ENCODE measurements at regions not wholly inside any gene's neighbourhood (a gene's known extent, or its start where the extent isn't known, plus 50 kb on each side); places are given as distances from the start of the nearest gene placed in this dataset.
"Not testable (repeated sequence)": the region's sequence is repeated elsewhere in the genome, so short reads cannot be mapped to it uniquely, and the experiment has no call there.

DNA sequence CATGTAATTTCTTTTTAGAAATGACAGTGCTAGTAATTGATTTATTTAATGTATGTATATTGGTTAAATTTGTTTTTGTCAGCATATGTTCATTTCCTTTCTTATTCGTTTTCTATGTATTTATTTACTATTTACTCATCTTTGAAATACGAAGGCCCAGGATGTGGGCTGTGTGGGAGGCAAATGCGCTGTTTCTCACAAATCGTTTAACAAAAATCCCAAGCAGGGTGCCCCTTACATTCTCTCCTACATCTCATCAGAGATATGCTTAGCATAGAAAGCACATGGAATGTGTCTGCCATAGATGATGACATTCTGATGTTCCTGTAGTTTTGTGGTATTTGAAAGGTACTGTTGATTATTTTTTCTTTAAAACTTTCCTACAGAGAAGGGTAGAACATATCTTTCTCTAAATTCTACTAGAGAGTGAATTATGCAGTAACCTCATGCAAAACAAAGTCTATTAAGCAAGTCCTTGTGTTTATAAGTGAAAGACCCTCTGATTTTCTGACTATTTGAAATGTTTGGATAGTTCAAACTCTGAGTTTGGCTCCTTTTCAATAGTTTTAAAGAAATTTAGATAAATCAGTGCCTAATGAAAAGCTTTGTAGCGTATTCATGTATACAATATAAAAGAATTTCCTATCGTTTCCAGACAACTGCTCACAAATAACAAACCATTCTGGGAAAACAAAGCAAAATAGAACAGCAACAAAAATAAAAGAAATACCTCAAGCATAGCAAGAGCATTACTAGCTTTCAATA, 111.1 kb upstream of the VGLL3 start:
- no peak for DNase-seq (ENCODE audit: low spot score)

DNA sequence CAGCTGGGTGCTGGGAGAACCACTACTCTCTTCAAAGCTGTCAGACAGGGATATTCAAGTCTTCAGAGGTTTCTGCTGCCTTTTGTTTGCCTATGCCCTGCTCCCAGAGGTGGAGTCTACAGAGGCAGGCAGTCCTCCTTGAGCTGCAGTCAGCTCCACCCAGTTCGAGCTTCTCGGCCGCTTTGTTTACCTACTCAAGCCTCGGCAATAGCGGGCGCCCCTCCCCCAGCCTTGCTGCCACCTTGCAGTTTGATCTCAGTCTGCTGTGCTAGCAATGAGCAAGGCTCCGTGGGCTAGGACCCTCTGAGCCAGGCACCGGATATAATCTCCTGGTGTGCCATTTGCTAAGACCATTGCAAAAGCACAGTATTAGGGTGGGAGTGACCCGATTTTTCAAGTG, 106.8 kb upstream of the VGLL3 start:
- not testable (repeated sequence) for DNase-seq (ENCODE audit: low spot score)

DNA sequence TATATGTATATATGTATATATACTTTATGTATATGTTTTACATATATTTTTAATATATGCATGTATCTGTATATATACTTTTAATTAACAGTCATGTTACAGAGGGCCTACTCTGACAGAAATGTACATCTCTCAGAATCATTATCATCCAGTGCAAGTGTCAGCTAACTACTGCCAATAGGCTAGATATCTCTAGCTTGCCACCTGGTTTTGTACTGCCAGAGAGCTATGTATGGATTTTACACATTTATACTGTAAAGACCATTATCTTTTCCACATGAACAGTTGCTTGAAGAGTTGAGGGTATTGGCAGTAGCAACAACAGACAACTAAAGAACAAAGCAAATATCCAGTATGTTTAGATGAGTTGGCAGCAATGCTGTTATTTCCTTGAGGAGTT, 99.7 kb upstream of the VGLL3 start:
- no peak for DNase-seq (ENCODE audit: low spot score)

DNA sequence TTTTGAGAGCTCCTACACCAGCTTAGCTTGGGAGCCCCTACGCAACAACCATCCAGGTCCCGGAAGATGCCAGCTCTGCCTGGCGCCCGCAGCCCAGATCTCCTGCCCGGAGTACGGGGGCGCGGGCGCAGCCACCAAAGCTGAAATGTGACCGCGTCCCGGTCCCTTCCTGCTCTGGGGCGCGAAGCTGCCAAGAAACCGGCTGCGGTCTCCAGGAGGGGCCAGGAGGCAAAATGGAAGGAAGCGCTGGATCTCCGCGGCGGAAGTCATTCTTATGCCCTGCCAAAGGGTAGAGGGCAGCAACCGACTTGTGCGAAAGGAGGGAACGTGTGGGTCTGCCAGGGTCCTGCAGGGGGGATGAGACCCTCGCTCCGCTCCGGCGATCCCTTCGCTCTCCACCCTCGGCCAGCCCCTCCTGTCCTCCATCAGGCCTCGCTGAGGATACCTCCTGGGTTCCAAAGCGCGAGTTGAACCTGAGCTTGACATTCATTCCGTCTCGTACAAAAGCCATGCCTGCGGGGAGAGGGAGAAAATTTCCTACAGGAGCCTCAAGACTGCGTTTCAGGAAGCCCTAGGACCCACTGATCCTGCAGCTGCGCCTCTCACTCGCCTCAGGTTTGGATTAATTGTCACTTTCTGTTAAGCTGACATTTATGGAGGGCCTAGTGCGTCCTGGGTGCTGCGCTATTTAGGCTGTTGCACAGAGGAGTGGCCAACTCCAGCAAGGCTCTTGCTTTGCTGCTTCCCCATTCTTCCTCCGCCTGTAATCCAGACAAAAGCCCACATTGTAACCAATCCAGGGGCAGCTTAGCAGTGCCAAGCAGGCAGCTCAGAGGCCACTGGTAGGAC, 98.3 kb upstream of the VGLL3 start:
- peak; percentile 72 for DNase-seq (ENCODE audit: low spot score)

DNA sequence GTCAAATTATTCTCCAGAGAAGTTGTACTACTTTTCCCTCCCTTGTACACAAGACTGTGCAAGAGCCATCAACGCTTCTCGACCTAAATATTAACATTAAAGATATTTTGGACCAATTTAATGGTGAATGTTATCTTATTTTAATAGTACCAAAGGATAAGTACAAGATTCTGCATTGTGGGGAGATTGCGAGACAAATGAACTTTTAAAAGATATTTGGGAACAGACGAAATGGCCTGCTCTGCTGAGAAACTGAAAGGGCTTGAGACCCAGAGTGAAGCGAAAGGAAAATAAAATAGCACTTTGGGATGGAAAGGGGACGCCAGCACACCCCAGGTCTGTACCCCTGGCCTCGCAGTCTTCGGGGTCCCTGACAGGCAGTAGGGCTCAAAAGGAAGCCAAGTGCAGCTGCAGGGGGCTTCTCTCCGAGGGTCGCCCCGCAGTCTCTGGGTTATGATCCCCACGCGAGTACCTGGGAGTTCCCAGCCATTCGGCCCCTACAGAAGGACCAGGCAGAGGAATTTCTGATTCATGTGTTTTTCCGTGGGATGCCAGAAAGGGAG, 97.6 kb upstream of the VGLL3 start:
- DNase-seq (ENCODE audit: low spot score) = no peak

DNA sequence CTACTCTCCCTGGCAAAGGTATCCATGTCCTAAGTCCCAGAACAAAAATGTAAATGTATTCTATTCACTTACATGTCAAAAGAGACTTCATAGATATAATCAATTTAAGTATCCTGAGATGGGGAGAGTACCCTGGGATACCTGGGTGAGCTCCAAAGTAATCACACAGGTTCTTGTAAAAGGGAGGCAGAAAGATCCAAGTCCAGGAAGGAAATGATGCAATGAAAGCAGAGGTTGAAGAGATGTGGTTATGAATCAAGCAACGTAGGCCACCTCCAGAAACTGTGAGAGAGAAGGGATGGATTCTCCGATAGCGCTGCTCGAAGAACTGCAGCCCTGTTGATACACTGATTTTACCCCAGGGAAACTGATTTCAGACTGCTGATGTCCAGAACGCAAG, 93.9 kb upstream of the VGLL3 start:
- no peak for DNase-seq (ENCODE audit: low spot score)

DNA sequence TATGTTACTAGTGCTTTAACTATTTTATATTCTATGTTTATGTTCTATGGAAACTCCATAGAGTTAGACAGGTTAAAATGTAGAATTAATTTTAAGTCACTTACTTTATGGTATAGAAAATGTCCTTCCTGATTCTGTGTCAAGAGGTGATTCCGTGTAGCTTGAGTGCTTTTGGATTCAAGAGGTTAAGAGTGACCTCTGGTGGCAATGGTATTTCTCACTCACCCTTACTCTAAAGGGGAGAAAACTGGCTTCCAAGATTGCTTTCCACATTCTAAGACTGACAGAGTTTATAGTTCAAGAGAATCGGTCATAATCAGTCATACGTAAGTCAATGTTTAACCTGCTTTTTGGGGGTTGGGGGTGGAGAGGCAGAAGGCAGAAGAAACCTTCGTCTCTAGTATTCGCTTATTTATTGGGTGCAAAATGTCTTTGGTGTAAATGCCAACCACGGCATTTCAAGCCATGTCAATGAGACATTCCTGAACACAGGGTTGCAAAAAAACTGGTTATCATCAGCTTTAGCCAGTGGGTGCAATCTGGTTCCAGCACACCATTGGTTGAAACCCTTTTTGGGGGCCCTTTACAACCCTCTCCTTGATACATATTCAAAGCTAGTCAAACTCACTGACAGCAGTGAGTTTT, 92.0 kb upstream of the VGLL3 start:
- DNase-seq (ENCODE audit: low spot score) = peak; percentile 49

DNA sequence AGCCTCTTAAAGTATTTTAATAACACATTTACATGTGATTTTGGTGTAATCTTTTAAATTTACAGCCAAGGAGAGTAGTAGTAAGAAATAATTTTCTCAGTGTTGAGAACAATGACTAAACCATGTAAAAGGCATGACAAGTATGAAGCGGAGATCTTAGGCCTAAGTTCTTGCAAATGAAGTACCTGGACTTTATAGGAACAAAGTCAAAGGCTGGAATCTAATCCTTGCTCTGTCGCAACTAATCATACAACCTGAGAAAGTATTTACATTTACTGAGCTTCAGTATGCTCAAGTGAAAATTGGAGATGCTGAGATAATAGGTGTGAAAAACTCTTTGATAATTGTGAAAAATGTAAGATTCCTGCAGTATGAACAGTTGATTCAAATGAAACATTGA, 86.4 kb upstream of the VGLL3 start:
- DNase-seq (ENCODE audit: low spot score) = no peak

DNA sequence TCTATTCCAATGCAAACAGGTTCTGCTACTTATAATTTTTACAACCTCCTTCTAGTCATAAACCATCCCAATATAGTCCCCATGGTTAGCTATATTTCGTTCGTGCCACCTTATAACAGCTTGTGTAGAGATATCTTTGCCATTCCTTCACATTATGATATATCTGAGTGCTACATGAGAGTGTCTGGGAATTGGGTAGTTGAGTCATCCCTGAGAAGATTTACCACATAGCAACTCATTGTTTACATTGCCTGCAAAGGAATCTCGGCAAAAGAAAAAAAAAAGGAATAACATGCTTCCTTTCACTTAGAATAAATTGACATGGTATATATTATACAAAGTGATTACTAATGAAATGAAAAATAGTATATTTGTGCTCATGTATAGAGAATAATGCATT, 86.0 kb upstream of the VGLL3 start:
- no peak for DNase-seq (ENCODE audit: low spot score)

DNA sequence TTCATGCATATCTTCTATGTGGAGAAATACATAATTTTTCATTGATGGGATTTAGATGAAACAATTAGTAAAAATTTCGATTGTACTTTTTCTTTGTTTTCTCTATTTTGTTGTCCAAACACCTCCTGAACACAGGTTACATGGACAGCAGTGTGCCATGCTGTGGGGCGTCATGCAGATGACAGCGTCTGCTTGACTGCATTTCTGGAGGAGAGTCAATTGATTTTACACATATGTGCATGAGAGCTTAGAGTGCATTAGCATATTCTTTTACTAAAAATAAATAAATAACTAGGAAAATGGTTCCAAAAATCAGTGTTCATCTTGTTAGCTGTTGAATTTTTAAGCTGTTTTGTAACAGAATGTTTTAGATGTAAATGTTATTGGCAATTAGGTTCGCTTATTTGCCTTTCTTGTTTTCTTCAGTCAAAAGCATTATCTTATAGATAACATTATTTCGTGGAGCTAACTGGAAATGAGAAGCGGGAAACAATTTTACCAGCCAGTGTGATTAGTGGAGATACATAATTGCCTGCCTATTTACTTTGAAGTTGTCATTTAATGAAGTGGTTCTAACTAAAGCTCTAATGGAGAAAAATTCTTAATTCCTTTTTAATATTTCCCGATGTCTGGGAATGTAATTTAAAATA, 82.7 kb upstream of the VGLL3 start:
- DNase-seq (ENCODE audit: low spot score) = no peak

DNA sequence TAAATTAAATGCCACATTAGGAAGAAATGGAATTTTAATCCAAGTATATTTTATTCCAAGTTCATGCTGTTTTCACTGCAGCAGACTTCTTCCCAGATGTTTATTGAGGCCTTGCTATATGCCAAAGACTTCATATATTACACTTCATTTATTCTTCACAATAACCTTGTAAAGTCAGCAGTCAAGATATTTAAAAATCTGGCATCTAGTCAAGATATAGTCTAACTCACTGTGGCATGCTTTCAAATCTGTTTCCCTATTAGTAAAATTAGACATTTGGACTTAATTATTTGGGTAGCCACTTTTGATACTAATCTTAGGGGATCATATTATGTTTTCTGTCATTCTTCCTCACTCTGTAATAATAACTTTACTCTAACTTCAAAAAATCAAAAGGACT, 81.5 kb upstream of the VGLL3 start:
- no peak for DNase-seq (ENCODE audit: low spot score)

DNA sequence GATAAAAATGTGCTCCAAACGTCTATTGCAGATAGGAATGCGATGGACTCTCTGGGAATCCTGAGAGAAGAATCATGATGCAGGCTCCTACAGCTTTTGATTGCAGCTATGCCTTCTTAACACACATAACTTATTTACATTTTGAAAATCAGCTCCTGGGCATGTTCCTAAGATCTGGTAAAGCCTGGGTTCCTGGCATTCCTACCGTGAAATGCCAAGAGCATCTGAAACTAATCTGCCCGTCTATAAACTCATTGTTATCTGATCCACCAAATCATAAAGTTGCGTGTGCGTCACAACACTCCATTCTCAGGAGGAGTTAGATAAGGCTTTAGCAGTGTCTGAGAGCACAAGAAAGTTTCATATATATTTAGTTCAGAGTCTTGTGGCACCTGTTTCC, 79.0 kb upstream of the VGLL3 start:
- no peak for DNase-seq (ENCODE audit: low spot score)

DNA sequence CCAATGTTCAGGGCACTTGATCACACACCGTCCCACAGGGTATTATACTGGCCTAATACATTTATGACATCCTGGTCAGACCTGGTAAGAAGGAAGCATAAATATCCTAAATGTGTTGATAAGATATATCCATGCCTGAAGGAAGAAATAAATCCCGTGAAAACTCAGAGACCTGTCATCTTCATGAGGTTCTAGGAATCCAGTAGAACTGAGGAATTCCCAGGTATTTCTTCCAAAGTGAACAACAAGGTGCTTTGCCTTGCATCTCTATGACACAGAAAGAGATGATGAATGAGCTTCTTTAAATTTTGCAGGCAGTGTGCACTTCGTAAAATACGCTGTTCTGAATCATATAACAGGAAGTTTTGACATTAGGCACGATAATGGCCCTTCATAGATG, 78.1 kb upstream of the VGLL3 start:
- no peak for DNase-seq (ENCODE audit: low spot score)

DNA sequence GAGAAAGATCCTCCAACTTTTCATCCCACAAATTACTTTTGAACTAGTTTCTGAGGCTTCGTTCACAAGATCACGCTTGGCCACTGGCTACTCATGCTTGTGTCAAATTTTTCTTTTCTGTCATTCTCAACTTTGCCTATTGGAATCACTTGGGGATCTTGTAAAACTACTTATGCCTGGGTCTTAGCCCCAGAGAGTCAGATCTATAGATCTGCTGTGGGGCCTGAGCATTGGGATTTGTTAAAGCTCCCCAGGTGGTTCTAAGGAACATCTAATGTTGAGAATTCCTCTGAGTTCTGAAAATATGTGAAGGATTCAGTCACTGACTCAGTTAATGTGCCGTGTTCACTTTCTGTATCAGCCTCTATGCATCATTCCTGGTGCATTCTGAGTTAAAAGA, 71.7 kb upstream of the VGLL3 start:
- DNase-seq (ENCODE audit: low spot score) = no peak

DNA sequence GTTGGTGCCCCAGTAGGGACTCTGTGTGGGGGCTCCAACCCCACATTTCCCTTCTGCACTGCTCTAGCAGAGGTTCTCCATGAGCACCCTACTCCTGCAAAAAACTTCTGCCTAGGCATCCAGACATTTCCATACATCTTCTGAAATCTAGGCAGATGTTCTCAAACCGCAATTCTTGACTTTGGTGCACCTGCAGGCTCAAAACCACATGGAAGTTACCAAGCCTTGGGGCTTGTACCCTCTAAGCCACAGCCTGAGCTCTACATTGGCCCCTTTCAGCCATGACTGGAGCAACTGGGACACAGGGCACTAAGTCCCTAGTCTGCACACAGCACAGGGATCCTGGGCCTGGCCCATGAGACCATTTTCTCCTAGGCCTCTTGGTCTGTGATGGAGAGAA, 66.5 kb upstream of the VGLL3 start:
- DNase-seq (ENCODE audit: low spot score) = no peak

DNA sequence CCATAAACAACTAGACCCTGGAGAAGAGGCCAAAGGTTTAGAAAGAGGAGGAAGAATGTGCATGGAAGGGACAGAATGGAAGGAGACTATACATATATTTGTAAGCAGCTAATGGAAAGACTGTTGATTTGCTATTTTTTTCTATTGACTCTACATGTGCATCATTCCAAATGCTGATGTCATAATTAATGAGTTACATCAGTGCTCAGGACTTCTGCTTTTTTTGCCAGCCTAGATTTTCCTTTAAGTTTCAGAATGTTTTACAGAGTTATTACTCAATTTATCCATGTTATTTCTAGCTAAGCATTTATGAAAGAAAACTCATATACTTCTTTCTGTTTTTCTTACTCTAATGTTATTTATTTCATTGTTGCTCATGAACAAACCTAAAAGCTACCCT, 62.6 kb upstream of the VGLL3 start:
- DNase-seq (ENCODE audit: low spot score) = no peak

DNA sequence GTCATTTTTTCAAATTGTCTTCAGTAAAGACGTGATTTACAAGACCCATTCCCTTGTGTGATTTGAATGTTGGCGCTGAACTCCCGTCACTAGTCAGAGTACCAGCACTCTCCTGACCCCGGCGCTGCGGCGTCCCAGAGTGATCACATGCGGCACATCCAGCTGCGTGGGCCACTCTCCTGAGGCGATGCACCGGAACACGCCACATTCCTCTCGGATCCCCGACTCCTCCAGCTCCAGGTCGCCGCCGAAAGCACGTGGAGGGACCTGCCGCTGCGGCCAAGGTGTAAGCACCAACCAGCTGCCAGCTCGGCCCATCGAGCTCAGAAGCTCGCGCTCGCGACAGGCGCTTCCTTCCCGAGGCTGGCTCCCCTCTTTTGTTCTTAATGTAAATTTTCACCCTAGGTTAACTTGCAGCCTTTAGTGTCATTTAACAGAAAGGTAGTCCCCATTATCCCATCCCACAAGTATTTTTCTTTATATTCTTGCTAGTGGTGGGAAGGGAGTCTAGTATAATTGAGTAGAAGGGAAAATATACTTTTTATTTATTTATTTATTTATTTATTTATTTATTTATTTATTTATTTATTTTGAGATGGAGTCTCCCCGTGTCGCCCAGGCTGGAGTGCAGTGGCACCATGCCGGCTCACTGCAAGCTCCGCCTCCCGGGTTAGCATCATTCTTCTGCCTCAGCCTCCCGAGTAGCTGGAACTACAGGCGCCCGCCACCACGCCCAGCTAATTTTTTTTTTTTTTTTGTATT, 61.7 kb upstream of the VGLL3 start:
- no peak for DNase-seq (ENCODE audit: low spot score)

DNA sequence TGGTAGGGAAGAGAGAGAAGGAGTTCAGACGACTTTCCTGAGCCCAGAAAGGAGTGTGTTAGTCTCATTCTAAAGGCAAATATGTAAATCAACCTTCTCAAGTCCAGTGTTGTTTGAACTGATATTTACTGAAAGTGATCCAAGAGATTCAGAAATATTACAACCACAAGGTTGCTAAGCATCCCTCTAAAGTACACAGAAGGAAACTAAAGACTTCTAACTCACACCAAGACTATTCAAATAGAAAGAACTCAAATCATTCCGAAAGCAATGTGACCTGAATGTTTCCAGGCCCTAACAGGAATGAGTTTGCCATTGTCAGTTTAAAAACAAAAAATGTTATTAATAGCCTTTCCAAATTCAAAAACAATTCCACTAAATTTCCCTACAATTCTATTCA, 56.9 kb upstream of the VGLL3 start:
- DNase-seq (ENCODE audit: low spot score) = no peak

DNA sequence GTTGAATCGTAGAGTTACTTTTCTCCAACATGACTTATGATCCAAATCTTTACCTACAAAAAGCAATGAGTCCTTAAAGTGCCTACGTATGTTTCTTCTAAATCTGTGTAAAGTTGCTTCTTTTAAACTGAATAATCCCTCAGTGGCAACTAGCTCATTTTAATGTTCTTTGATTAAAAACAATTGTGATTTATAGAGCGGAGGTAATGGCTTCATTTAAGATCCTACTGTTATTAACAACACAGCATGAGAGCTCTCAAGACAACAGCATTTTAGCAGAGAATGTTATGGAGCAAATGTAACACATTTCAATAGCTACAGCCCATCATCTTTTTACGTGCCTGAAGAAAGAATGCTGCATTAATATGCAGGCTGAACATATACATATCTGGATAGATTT, 55.3 kb upstream of the VGLL3 start:
- no peak for DNase-seq (ENCODE audit: low spot score)

DNA sequence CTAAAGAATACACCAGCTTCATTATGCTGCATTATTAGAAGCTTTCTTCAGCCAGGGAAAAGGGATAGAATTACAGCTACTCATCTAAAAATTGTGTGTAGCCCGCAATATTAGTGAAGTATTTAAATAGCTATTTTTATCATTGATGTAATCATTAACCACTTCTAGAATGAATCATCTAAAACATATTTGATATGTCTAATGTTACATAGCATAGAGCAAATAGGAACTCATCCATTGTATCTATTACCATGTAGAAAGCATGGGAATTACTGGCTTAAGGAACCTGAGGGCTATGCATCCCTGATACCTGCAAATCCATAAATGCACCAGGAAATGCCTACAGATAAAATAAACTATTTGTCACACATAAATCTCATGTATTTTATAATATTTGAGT, 54.5 kb upstream of the VGLL3 start:
- DNase-seq (ENCODE audit: low spot score) = no peak

DNA sequence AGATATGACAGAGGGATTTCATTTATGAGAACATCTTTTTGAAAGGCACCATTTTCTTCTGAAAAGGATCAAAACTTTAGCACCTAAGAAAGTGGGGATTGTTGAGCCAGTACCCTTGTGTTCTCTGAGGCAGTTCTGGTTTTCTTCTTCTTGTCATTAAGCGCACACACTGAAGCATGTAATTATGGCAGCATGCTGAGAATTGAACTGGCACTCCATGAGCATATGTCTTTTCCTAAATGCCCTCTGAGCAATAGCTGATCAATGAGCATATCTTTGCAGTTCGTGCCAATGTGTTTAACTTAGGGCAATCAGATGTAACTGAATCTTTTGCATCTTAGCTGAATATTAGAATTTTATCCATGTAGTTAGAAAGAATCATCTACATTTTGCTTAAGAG, 53.9 kb upstream of the VGLL3 start:
- no peak for DNase-seq (ENCODE audit: low spot score)
